Skin of body (tissue), 1 donor: ENCODE measurements at regions not wholly inside any gene's neighbourhood (a gene's known extent, or its start where the extent isn't known, plus 50 kb on each side); places are given as distances from the start of the nearest gene placed in this dataset.
"Not testable (repeated sequence)": the region's sequence is repeated elsewhere in the genome, so short reads cannot be mapped to it uniquely, and the experiment has no call there.

Experiments used
- DNase-seq: peaks from one replicate; lab custom pipeline; 2025; lab: John Stamatoyannopoulos, UW

DNA sequence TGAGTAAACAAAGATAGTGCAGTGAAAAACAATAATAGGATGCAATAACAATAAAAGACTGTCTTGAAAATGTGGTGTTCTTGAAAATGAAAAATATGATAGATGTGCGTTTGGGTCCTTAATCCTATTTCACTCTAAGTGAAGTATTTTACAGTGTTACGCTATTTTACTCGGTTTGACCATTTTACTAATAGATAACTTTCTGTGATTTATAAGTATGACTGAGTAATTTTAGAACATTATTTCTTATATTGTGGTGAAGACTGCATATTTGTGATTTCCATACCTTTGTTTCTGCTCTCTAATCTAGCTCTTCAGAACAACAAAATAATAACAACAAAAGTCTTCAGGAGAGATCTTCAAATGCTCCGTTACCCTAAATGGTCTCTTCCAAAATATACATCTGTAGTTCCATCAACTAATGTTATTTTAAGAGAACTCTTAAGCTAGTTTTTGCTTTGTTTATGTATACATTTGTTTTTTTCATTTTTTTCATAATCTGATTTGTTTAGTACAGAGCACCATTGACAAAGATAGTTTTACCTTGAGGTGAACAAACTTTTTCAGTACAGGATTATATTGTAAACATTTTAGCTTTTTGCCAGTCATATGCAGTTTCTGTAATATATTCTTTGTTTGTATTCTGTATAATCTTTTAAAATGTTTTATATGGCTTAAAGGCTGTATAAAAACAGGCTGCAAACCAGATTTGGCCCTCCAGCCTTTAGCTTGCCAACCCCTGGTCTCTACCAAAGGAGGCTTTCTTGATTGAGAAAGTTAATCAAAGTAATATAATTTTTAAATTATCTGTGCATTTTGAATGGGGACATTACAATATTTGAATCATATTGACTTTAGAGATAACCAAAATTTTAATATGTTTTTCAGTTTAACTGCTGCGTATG lies 1572.7 kb upstream of the PRR20A start:
- no peak for DNase-seq

DNA sequence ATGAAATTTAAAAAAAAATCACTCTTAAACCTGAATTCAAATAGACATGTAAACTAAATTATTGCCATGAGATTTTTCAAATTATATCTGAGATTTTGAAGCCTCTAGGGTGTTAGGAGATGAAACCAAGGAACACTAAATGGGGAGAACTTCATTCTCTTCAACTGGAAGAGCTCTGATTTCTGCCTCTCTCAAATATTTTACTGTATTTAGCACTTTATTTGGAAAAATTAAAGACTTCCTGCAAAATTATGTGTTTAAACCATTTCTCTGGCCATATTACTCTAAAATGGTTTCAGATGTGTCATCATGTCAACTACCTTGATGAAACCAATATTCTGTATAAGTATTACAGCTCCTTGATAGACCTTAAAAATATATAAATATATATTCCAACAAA lies 1571.6 kb upstream of the PRR20A start:
- DNase-seq = no peak

DNA sequence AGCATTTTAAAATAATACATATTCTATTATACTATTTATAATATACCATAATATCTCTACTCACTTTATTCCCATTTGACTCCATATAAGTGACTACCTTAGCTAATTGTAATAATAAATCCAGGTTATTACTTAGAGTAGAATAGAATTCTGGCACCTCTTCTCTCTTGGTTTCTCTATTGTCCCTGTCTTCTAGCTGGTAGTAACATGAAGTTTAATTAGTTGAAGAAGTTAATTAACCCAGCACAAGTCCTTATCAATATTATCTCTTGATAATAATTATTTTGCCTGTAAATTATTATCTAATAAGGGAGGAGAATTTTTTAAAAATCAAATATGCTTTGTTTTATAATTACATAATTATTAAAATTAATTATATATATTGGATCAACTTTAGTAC lies 1571.2 kb upstream of the PRR20A start:
- no peak for DNase-seq

DNA sequence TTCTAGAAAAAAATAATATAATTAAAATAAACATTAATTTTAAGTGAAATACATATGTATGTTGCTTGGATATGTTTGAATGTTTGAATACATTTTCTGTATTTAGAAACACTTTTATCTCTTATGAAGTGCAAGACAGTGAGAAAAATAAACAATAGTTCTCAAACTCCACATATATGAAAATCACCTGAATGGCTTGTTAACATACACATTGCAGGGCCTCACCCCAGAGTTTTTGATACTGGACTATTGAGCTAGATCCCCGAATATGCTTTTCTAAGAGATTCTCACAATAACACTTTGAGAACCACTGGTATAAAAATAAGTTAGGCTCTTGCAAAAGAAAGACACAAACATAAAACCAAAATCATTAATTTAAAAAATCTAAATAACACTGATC lies 1570.3 kb upstream of the PRR20A start:
- no peak for DNase-seq

DNA sequence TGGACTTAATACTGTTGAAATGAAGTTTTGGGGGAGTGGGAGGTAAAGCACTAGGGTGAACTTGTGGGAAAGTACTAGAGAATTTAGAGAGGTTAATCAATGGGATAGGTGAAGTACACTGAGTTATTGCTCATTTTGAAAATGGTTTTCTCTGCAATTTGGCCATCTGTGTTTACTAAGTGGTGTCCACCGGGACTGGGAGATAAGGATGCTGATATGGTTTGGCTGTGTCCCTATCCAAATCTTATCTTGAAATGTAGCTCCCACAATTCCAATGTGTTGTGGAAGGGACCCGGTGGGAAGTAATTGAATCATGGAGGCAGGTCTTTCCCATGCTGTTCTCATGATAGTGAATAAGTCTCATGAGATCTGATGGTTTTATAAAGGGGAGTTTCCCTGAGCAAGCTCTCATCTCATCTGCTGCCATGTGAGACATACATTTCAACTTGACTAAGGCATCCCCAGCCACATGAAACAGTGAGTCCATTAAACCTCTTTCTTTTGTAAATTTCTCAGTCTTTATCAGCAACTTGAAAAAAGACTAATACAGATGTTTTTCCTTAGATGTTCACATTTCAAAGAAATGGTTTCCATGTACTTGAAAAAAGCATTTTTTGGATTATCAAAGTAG lies 1569.4 kb upstream of the PRR20A start:
- DNase-seq = no peak

DNA sequence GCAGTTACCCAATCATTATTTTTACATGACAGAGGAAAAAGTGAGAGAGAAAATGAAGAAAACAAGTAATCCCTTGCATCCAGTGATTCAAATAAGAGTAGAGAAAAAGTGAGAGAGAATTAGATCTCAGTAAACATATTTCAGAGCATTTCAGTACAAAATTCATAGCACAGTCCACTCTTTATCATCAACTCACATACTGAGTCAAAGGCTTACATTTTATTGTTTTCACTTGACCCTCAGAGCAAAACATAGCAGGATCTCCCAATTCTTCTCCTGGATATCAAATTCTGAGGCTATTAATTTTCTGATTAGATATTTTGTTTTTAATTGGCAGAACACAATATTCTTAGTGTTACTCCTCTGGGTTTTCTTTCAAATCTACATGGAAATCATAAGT lies 1568.3 kb upstream of the PRR20A start:
- DNase-seq = no peak

DNA sequence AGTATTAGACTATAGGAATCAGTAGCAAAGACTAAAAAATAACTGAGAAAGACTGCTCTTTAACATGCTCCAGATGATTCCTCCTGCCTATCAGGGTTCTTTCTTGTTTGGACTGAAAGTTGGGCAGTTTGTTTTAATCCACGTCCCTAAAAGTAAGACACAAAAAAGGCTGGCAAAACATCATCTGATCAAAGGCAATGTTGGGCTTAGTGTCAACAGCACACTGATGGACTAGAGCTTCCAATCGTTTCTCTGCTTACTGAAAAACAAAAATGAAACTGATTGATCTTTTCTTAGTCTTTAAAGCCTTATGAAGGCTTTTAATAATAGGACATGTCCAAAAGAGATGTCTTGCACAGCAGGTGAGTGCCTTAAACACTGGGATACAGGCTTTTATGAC lies 1567.9 kb upstream of the PRR20A start:
- no peak for DNase-seq

DNA sequence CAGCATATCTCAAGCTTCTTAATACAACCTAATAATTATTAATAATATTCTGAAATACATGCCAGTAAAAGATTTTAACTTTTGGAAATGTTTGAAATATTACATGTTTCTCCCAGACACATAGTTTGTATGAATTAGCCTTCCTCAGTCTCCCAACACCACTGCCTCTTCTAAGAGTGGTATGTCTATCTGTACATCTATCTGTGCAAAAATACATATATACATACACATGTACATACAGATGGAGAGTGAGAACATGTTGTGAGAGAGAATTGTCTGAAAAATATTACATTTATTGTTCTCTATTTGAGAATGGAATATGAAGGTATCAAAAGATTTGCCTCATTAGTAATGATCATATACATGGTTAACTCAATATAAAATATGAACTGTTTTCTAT lies 1567.2 kb upstream of the PRR20A start:
- DNase-seq = no peak

DNA sequence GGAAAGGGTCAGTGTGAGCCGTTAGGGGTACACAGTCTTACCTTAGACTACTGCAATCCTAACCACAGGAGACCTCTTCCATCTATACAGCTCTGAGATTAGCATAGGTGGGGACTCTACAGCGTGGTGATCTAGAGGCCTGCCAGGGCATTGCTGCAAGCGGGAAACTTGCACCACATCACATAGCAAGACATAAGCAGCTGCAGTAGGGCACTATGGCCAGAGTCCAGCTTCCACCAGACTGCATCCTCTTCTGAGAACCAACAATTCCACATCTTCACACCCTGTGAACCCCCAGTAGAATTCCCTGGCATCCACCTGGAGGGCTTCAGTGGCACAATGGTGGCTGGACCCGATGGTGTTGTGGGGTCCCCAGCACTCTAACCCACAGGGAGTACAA lies 1564.3 kb upstream of the PRR20A start:
- no peak for DNase-seq

DNA sequence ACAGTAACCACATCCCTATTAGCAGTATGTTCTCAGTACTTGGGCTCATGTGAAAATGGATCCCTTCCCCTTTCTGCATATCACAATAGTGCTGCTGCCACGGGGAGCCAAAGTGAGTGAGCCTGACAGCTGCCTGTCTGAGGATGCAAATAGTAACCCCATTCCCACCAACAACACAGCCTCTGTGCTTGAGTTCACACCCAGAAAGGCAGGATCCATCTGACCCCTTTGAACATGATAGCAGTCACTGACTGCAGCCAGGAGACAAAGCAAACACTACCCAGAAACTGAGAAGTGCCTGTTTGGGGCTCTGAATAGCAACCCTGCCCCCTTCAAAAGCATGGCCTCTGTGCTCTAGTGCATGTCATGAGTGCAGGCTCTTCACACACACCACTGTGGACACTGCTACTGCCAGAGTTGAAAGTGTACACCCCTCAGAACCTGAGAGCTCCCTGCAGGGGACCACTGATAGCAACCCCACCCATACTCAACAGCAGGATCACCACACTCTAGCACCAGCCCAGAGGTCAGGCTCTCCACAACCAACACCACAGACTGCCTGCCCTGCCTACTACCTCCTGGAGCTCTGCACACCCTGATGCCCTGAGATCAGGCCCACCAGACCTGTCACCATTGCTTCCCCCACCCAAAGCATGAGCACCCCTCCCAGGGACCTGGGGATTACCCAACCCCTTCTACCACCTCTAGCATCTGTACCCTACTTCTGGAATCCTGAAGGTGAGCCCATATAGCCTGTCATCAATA lies 1563.5 kb upstream of the PRR20A start:
- DNase-seq = no peak

DNA sequence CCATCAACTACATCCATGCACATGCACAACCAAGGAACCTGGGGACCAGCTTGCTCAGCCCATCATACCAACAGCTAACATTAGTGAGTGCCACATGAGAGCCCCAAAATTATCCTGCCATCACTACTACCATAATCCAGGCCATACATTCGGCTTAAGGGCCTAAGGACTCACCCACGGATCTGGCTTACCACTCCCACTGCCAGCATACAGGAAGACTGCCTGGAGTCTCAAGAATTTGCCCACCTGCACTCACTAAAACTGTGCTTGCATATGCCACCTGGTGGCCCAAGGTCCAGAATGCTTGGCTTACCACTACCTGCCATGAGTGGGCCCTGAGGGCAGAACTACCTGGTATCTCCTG lies 1562.9 kb upstream of the PRR20A start:
- no peak for DNase-seq

DNA sequence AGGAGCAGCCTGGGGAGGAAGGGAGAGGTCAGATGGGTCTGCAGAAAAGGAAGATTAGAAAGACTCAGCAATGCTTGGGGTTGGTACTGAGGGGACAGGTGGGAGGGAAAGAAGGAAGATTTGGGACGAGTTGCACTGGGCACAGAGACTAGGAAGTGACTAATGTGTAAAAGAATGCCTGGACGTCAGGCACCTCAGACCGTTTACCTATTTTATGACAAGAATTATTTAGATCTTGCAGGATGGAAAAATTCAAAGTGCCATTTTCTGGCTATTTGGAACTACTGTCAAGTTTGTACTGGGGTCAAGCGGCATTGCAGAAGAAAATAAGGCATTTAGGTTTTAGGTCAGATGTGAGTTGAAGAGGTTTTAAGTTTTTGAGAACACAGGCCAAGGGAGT lies 1558.4 kb upstream of the PRR20A start:
- not testable (repeated sequence) for DNase-seq

DNA sequence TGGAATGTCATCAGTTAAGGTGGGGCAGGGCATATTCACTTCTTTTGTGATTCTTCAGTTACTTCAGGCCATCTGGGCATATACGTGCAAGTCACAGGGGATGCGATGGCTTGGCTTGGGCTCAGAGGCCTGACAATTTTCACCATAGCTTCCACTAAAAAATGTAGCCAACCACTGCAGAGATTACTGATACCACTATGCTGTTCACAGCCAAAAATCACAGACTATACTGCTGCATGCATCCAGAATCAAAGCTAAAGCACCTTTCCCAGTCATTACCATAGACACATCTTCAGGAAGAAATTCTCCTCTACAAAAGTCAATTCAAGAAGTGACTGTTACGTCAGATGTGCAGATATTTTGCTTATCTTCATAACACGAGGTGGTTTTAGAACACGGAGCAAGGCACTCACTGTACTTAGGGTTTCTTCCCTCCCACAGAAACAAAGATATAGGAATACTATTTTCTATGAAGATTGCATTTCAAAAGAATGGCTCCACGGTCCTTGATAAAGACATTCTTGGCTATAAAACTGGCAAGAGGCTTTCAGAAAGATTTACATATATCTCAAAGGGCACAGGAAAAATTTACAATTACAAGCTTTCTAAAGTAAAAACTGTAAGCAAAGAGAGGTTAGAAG lies 1556.6 kb upstream of the PRR20A start:
- DNase-seq = no peak

DNA sequence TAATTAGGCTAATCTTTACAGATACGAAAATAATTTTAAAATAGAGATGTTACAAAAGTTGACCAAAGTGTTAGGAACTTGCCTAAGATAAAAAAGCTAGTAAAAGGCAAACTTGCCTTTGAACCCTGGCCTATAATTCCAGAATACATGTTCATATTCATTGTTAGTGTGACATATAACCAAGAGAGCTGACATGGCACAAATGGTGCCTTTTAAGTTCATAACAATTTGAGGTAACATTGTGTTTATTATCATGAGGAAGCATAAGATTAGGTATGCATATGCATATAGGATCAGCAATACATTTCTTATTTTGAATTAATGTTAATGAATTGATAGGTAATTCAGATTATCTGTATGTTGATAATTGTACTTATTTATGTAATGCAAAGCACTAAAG lies 1537.9 kb upstream of the PRR20A start:
- DNase-seq = no peak

DNA sequence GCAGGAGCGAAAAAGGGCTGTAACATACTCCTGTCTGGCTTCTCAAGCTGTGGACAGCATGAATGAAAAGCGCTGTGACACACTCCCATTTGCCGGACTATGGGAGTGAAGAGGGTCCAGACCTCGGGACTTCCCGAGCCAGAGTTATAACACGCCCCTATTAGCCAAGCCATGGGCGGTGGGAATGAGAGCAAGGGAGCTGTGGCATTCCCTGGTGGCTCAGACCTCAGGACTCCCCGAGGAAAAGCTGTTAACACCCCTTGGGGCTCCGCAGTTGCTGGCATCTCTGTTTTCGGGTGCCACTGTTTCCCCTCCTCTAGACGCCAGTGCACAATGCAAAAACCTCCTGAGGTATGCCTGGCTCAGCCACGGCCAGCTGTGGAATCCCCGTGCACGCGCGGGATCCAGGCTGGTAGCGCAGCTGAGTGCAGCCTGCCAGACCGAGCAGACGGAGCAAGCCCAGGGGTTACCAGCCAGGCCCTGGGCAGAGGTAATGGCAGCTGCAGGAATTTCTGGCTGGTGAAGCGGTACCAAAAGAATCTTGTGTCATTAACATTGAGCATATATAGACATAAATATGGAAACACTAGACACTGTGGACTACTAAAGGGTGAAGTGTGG lies 1534.6 kb upstream of the PRR20A start:
- no peak for DNase-seq

DNA sequence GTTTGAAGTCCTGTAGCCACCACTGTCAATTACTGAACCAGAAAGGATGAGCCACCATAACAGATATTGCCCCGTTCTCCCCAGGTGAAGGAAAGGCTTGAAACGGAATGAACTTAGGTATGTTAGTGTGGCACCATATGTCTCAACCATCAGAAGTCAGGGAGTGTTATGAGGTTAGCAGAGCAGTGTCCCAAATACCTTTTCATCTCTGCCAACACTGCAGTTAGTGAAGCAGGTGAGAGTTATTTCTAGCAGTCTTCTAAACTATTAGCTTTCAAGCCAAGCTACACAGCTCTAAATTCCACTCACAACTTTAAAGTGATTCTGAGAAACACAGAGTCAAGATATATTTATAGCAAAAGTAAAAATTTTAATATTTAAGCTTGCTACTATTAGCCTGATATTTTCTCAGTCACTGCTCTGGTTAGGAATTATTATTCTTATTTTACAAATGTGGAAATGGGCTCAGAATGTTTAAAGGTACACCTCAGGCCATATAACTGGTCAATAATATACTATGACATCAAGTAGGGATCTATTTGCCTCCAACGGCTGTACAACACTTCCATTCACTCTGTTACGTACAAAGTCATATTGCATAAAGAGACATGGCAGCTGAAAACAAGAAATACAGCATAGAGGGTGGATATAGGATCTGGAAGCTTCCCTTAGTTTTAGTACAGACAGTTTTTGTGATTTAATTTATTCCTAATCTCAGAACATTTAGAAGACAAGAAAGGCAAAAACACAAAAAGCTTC lies 1527.1 kb upstream of the PRR20A start:
- DNase-seq = no peak

DNA sequence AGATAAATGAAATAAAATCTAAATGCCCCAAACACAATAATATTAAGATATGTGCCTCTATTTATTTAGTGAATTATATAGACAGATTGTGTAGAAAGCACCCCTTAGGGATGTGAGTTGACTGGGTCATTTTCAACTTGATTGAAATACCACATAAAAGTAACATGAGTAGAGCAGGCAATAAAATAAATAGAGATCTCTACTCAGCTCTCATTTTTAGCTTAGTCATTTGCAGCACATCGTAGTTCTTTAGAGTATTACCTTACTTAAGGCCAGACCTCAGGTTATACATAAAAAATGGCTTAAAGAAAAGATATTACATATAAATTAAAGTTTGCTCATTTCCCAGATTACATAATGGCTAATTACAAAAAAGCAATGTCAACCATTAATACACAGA lies 1525.6 kb upstream of the PRR20A start:
- no peak for DNase-seq

DNA sequence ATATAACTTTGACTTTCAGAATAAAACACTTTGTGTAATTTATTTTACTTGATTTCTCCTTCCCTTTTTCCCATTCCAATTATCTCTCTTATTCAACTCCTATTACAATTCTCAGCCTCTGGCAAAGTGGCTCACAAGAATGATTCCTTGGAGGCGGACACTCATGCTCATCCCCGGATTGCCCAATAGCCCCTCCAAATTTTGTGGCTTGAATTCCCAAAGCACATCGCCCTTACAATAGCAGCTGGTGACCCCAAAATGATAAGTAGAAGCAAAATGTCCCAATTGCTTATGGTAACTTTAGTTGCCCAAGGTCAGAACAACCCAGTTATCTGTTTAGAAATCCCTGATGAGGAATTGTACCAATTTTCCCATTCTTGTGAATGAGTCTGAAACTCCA lies 1523.5 kb upstream of the PRR20A start:
- DNase-seq = no peak

DNA sequence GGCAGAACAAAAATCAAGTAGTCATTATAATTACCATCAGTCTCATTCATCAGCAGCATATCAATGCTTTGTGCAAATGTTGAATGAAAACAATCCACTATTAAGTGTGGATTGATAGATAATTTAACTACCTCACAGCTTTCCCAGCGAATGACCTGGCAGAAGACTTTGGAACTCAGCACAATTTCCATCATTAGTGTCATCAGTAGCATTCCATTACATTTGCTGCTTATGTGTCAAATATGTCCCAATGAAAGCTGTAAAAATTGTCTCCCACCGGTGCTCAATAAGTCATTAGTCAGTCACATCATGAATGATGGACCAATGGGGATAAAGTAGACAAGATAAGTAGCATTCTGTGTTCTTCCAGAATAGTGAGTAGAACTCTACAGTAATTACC lies 1513.5 kb upstream of the PRR20A start:
- DNase-seq = no peak

DNA sequence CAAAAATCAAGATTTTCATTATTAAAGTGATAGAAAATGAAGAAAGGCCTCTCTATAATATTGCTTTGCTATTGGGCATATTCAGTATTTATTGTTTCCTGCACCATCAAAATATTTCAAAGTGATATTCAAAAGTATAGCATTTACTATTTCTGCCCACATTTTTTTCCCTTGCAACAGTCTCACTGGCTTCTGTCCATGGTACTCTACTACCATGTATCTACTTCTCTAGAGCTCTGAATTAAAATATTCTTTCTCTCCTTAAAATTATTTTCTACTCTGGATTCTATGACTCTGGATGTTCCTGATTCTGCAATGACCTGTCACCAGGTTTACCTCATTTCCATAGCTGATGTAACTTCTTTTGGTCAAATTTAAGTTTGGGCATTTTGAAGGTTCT lies 1508.3 kb upstream of the PRR20A start:
- no peak for DNase-seq

DNA sequence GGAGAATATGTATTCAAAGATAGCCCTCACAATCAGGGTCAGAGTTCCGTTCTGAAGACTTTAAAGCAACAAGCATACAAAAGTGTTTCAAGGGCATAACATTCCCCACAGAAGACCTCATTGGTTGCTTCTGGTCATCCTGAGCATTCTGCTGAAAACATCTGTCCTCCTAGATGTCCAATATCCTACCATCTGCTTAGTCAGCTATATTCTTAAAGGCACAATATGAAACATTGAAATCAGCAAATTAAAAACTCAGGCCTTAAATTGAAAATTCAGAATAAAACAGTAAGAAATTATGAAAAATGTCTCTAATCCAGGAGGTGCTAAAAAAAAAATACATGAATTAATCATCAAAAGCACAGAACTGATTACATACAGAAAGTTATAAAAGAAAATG lies 1491.2 kb upstream of the PRR20A start:
- DNase-seq = no peak
